Sigmoid colon (tissue), 6 donors: ENCODE measurements at regions not wholly inside any gene's neighbourhood (a gene's known extent, or its start where the extent isn't known, plus 50 kb on each side); places are given as distances from the start of the nearest gene placed in this dataset.

Experiments
- DNase-seq: peaks from one replicate; pipeline ENCODE4 v3.0.0-alpha.2; 2019
- H3K27ac ChIP-seq, 4 donors: fragments of 200-600 bp; sonication (generic); one replicate each; pipeline ENCODE4 v1.5.1; 2016 to 2019; ENCODE audit warnings: mild to moderate bottlenecking in 1 of 4
- H3K27me3 ChIP-seq, 3 donors: fragments of 200-600 bp; sonication (generic); one replicate each; pipeline ENCODE4 v1.5.1; 2019; ENCODE audit warnings: mild to moderate bottlenecking in 1 of 3
- H3K36me3 ChIP-seq, 4 donors: fragments of 200-600 bp; sonication (generic); one replicate each; pipeline ENCODE4 v1.5.1; 2016 to 2019
- H3K4me1 ChIP-seq, 4 donors: fragments of 200-600 bp; sonication (generic); one replicate each; pipeline ENCODE4 v1.5.1; 2017 to 2019
- H3K4me3 ChIP-seq, 4 donors: fragments of 200-600 bp; sonication (generic); one replicate each; pipeline ENCODE4 v1.5.1; 2017 to 2019; ENCODE audit warnings: mild to moderate bottlenecking in 2 of 4, moderate library complexity in 1 of 4
- H3K9me3 ChIP-seq, 4 donors: fragments of 200-600 bp in 3 of 4; sonication (generic) in 3 of 4; one replicate each; pipeline versions ENCODE4 v1.5.1 to v1.6.1; 2013 to 2019
- CTCF ChIP-seq, 4 experiments: fragments of 450-650 bp in 3 of 4; fragments of 200-600 bp in 1 of 4; IDR thresholded peaks; one replicate each; pipeline ENCODE4 v1.5.1; 2016 to 2019; ENCODE audit warnings: antibody characterized with exemption in 4 of 4, mild to moderate bottlenecking in 3 of 4, moderate library complexity in 2 of 4
- EP300 ChIP-seq, 4 donors: sonication (generic); formaldehyde crosslinking; IDR thresholded peaks; one replicate each; pipeline ENCODE4 v1.6.1; 2017; ENCODE audit warnings: antibody characterized with exemption in 4 of 4
- POLR2A ChIP-seq, 2 donors: fragments of 450-650 bp; IDR thresholded peaks; one replicate each; pipeline ENCODE4 v1.6.1; 2016; ENCODE audit warnings: antibody characterized with exemption in 2 of 2, mild to moderate bottlenecking in 2 of 2, moderate library complexity in 2 of 2
- POLR2AphosphoS5 ChIP-seq, 4 donors: sonication (generic); formaldehyde crosslinking; IDR thresholded peaks; one replicate each; pipeline ENCODE4 v1.6.1; 2017; ENCODE audit warnings: antibody characterized with exemption in 4 of 4
- WGBS, 2 donors: extraction: QIAGEN DNeasy Blood & Tissue Kit; methylation state at CpG; one replicate each; pipeline ENCODE4 v1.1.7; 2013; 5-methylcytosine and 5-hydroxymethylcytosine counted together
- intact Hi-C: fragments of 100-400 bp; cut with DNase I; formaldehyde crosslinking; loops from one replicate; pipeline ENCODE4 v1.15.1; 2023
- donor health status: healthy with polysubstance abuse.
- donor health status: healthy.

GRCh38 chr14:22185191-22185590, 403.8 kb downstream of the DAD1 start:
- no peaks in the 10 kb centered on the region for H3K9me3 ChIP-seq
- TF ChIP-seq CTCF (IDR thresholded peaks at IDR 0.05) = no peak
- no peak for TF ChIP-seq EP300 (IDR thresholded peaks at IDR 0.05)
- TF ChIP-seq POLR2AphosphoS5 (IDR thresholded peaks at IDR 0.05) = no peak
- TF ChIP-seq POLR2A (IDR thresholded peaks at IDR 0.05) = no peak
- no peak overlapping the region for H3K27ac ChIP-seq
- DNase-seq = no peak
- no peaks in the 10 kb centered on the region for H3K36me3 ChIP-seq
- intact Hi-C loops = no loop called here
- 40 to 51% methylated on average over 1 of the region's 1 CpG for WGBS, 2 donors
- no peaks in the 10 kb centered on the region for H3K27me3 ChIP-seq
- H3K4me3 ChIP-seq = no peak overlapping the region
- H3K4me1 ChIP-seq = no peaks in the 10 kb centered on the region

GRCh38 chr14:22184830-22185168, 404.2 kb downstream of the DAD1 start:
- TF ChIP-seq EP300 (IDR thresholded peaks at IDR 0.05) = no peak
- no peak for TF ChIP-seq CTCF (IDR thresholded peaks at IDR 0.05)
- TF ChIP-seq POLR2AphosphoS5 (IDR thresholded peaks at IDR 0.05) = no peak
- no peak for TF ChIP-seq POLR2A (IDR thresholded peaks at IDR 0.05)
- Histone ChIP-seq H3K27me3 (no peaks in the 10 kb centered on the region), H3K27ac (no peak overlapping the region), H3K4me1 (no peaks in the 10 kb centered on the region), H3K9me3 (no peaks in the 10 kb centered on the region), H3K36me3 (no peaks in the 10 kb centered on the region), H3K4me3 (no peak overlapping the region)
- no peak for DNase-seq
- intact Hi-C loops = no loop called here

- Histone ChIP-seq H3K27ac (no peak overlapping the region), H3K27me3 (no peaks in the 10 kb centered on the region), H3K9me3 (no peaks in the 10 kb centered on the region), H3K4me1 (no peaks in the 10 kb centered on the region), H3K36me3 (no peaks in the 10 kb centered on the region), H3K4me3 (no peak overlapping the region)
- no peak for TF ChIP-seq POLR2AphosphoS5 (IDR thresholded peaks at IDR 0.05)
- intact Hi-C loops = no loop called here
- no peak for DNase-seq
- 78 to 80% methylated on average over 7 of the region's 7 CpGs for WGBS, 2 donors
Observed at GRCh38 chr14:22184157-22184829, 404.7 kb downstream of the DAD1 start.

GRCh38 chr14:22180045-22180444, 409.0 kb downstream of the DAD1 start:
- DNase-seq = no peak
- Histone ChIP-seq H3K27me3 (no peaks in the 10 kb centered on the region), H3K9me3 (no peaks in the 10 kb centered on the region), H3K4me1 (no peaks in the 10 kb centered on the region), H3K27ac (no peak overlapping the region), H3K36me3 (no peaks in the 10 kb centered on the region), H3K4me3 (no peak overlapping the region)
- intact Hi-C loops = no loop called here
- TF ChIP-seq POLR2A (IDR thresholded peaks at IDR 0.05) (no peak), EP300 (IDR thresholded peaks at IDR 0.05) (no peak), POLR2AphosphoS5 (IDR thresholded peaks at IDR 0.05) (no peak), CTCF (IDR thresholded peaks at IDR 0.05) (no peak)
- 86 to 98% methylated on average over 1 of the region's 1 CpG for WGBS, 2 donors

GRCh38 chr14:22179190-22179589, 409.8 kb downstream of the DAD1 start:
- H3K4me1 ChIP-seq = no peaks in the 10 kb centered on the region
- H3K36me3 ChIP-seq = no peaks in the 10 kb centered on the region
- TF ChIP-seq EP300 (IDR thresholded peaks at IDR 0.05) (no peak), POLR2AphosphoS5 (IDR thresholded peaks at IDR 0.05) (no peak), CTCF (IDR thresholded peaks at IDR 0.05) (no peak), POLR2A (IDR thresholded peaks at IDR 0.05) (no peak)
- no peak overlapping the region for H3K27ac ChIP-seq
- intact Hi-C loops = no loop called here
- WGBS, 2 donors = 76 to 86% methylated on average over 3 of the region's 3 CpGs
- H3K27me3 ChIP-seq = no peaks in the 10 kb centered on the region
- H3K9me3 ChIP-seq = no peaks in the 10 kb centered on the region
- H3K4me3 ChIP-seq = no peak overlapping the region
- no peak for DNase-seq
